Mesendoderm (in vitro differentiated cells): ENCODE measurements at regions not wholly inside any gene's neighbourhood (a gene's known extent, or its start where the extent isn't known, plus 50 kb on each side); places are given as distances from the start of the nearest gene placed in this dataset.
A peak's percentile ranks its signal among the peaks of the same experiment; 100 is the strongest.

Source experiments
- DNase-seq: peaks from one replicate; pipeline ENCODE4 v3.0.0; 2013
- H2AK5ac ChIP-seq: 2 replicates; pipeline ENCODE4 v1.6.1; 2013; ENCODE audit warnings: low read length, inconsistent platforms
- H2BK120ac ChIP-seq: 2 replicates; pipeline ENCODE4 v1.6.1; 2013; ENCODE audit warnings: low read depth, mild to moderate bottlenecking, low read length, moderate library complexity, mixed read lengths
- H2BK15ac ChIP-seq: replicated peaks from 2 replicates; pipeline ENCODE4 v1.6.1; 2013; ENCODE audit warnings: low read depth, mild to moderate bottlenecking, moderate library complexity
- H2BK5ac ChIP-seq: 2 replicates; pipeline ENCODE4 v1.6.1; 2013; ENCODE audit warnings: low read length, inconsistent platforms
- H3K18ac ChIP-seq: 2 replicates; pipeline ENCODE4 v1.6.1; 2013; ENCODE audit warnings: mild to moderate bottlenecking, low read length, mixed read lengths
- H3K23ac ChIP-seq: one replicate; pipeline ENCODE4 v1.6.1; 2013; ENCODE audit warnings: low read length
- H3K27ac ChIP-seq: 2 replicates; pipeline ENCODE4 v1.5.1; 2013; ENCODE audit warnings: low read depth, mild to moderate bottlenecking, inconsistent platforms, low read length, moderate library complexity
- H3K27me3 ChIP-seq: 2 replicates; pipeline ENCODE4 v1.6.1; 2013; ENCODE audit warnings: low read length, control low read depth, mild to moderate bottlenecking, inconsistent platforms; ENCODE audit not compliant: insufficient read depth, poor library complexity
- H3K36me3 ChIP-seq: 2 replicates; pipeline ENCODE4 v1.6.1; 2013; ENCODE audit warnings: low read length, inconsistent platforms; ENCODE audit not compliant: control insufficient read depth, insufficient read depth
- H3K4ac ChIP-seq: one replicate; pipeline ENCODE4 v1.6.1; 2013; ENCODE audit warnings: low read depth, mild to moderate bottlenecking, low read length, moderate library complexity
- H3K4me1 ChIP-seq: 2 replicates; pipeline ENCODE4 v1.6.1; 2013; ENCODE audit warnings: low read depth, low read length, inconsistent platforms; ENCODE audit not compliant: control insufficient read depth
- H3K4me2 ChIP-seq: 2 replicates; pipeline ENCODE4 v1.6.1; 2013; ENCODE audit warnings: low read length
- H3K4me3 ChIP-seq: 2 replicates; pipeline ENCODE4 v1.5.1; 2013; ENCODE audit warnings: mild to moderate bottlenecking, low read length
- H3K56ac ChIP-seq: one replicate; pipeline ENCODE4 v1.6.1; 2013; ENCODE audit warnings: low read length
- H3K79me1 ChIP-seq: 2 replicates; pipeline ENCODE4 v1.6.1; 2013; ENCODE audit warnings: low read length, inconsistent platforms
- H3K79me2 ChIP-seq: 2 replicates; pipeline ENCODE4 v1.6.1; 2013; ENCODE audit warnings: mild to moderate bottlenecking, low read length; ENCODE audit not compliant: control insufficient read depth, insufficient read depth
- H3K9ac ChIP-seq: 2 replicates; pipeline ENCODE4 v1.6.1; 2013; ENCODE audit warnings: low read length, inconsistent platforms
- H4K5ac ChIP-seq: one replicate; pipeline ENCODE4 v1.6.1; 2013; ENCODE audit warnings: low read length
- H4K8ac ChIP-seq: one replicate; pipeline ENCODE4 v1.6.1; 2013; ENCODE audit warnings: low read depth, mild to moderate bottlenecking, control low read depth, low read length, moderate library complexity
- WGBS: extraction: QIAGEN DNeasy Blood & Tissue Kit; methylation state at CpG from one replicate; pipeline ENCODE4 v1.1.7; 2013; ENCODE audit warnings: low lambda C conversion rate, missing lambda C conversion rate; ENCODE audit not compliant: insufficient coverage; ENCODE audit errors: extremely low coverage; 5-methylcytosine and 5-hydroxymethylcytosine counted together

DNA sequence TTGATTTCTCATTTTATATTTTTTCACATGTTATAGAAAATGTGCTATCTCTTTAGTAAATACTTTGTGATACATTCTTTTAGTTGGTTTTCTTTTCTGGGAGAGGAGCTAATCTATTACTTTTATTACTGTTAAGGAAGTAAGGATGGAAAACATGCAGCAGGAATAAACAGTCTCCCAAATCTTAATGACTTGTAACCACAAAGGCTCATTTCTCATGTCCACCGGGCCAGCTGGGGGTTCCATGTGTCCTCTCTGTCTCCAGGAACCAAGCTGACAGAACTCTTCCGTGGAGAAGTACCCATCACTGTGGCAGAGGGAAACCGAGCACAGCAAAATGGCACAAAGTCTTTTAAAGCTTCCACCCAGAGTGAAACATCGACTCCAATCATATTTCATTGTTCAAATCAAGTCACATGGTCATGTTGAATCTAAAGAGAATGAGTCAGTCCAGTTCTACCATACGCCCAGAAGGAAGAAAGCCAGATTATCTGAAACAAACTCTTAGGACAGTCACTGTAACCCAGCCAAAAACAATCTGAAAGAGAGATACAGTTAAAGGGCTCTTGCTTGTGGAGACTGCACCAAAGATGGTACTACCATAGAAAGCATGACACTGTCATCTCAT is 97.1 kb upstream of the CDH6 start:
- no peak overlapping the region for H4K8ac ChIP-seq
- H3K27me3 ChIP-seq: no peaks in the 10 kb centered on the region
- no peak overlapping the region for H3K9ac ChIP-seq
- no peaks in the 10 kb centered on the region for H3K36me3 ChIP-seq
- H4K5ac ChIP-seq: no peak overlapping the region
- no peak overlapping the region for H3K4me2 ChIP-seq
- H2BK5ac ChIP-seq: no peak overlapping the region
- no peaks in the 10 kb centered on the region for H3K79me1 ChIP-seq
- no peak overlapping the region for H3K27ac ChIP-seq
- H2AK5ac ChIP-seq: no peak overlapping the region
- H3K4ac ChIP-seq: no peak overlapping the region
- no peak overlapping the region for H2BK120ac ChIP-seq
- no peak overlapping the region for H3K56ac ChIP-seq
- H3K4me1 ChIP-seq: no peaks in the 10 kb centered on the region
- H3K79me2 ChIP-seq: no peaks in the 10 kb centered on the region
- H3K23ac ChIP-seq: no peak overlapping the region
- WGBS: no CpG with 5 or more reads among the region's 5 CpGs
- no peak overlapping the region for H3K4me3 ChIP-seq
- H2BK15ac ChIP-seq: no peak overlapping the region
- no peak overlapping the region for H3K18ac ChIP-seq
- no peak for DNase-seq

DNA sequence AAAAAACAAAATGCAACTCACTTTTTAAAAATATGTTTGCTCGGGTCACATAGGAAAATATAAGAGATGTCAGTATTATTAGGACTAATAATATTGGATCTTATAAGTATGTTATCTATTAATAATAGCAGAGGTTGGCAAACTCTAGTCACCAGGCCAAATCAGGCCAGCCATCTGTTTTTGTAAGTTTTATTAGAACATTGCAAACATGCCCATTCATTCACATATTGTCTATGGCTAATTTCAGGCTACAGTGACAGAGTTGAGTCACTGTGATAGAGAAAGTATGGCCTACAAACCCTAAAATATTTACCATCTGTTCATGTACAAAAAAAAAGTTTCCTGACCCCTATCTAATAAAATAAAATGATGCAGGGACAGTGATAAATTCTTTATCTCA is 97.7 kb upstream of the CDH6 start:
- Histone ChIP-seq H3K9ac (no peak overlapping the region), H3K56ac (no peak overlapping the region), H3K79me1 (no peaks in the 10 kb centered on the region), H2BK5ac (no peak overlapping the region), H2AK5ac (no peak overlapping the region), H3K4ac (no peak overlapping the region), H3K27ac (no peak overlapping the region), H2BK15ac (no peak overlapping the region), H3K27me3 (no peaks in the 10 kb centered on the region), H2BK120ac (no peak overlapping the region), H3K4me2 (no peak overlapping the region), H3K23ac (no peak overlapping the region), H3K18ac (no peak overlapping the region), H3K4me1 (no peaks in the 10 kb centered on the region), H4K8ac (no peak overlapping the region), H3K4me3 (no peak overlapping the region), H4K5ac (no peak overlapping the region), H3K79me2 (no peaks in the 10 kb centered on the region), H3K36me3 (no peaks in the 10 kb centered on the region)
- DNase-seq: no peak
- no CpG with 5 or more reads among the region's 1 CpG for WGBS

GRCh38 chr5:31091501-31091900 is 102.0 kb upstream of the CDH6 start:
- Histone ChIP-seq H3K27ac (no peak overlapping the region), H3K4me2 (no peak overlapping the region), H4K8ac (no peak overlapping the region), H3K4me3 (no peak overlapping the region), H3K36me3 (no peaks in the 10 kb centered on the region), H3K4me1 (peaks cover 4% of the 10 kb centered on the region), H2BK15ac (no peak overlapping the region), H3K79me1 (no peaks in the 10 kb centered on the region), H4K5ac (no peak overlapping the region), H3K56ac (no peak overlapping the region), H3K79me2 (no peaks in the 10 kb centered on the region), H3K27me3 (no peaks in the 10 kb centered on the region), H3K4ac (no peak overlapping the region), H3K9ac (no peak overlapping the region), H2BK120ac (no peak overlapping the region), H3K23ac (no peak overlapping the region), H2AK5ac (no peak overlapping the region), H3K18ac (no peak overlapping the region), H2BK5ac (no peak overlapping the region)
- no CpG with 5 or more reads among the region's 5 CpGs for WGBS
- DNase-seq: no peak

GRCh38 chr5:31090467-31090866 is 103.0 kb upstream of the CDH6 start:
- H3K56ac ChIP-seq: no peak overlapping the region
- H3K27ac ChIP-seq: no peak overlapping the region
- H3K27me3 ChIP-seq: no peaks in the 10 kb centered on the region
- H2BK15ac ChIP-seq: no peak overlapping the region
- no peak overlapping the region for H4K8ac ChIP-seq
- H2AK5ac ChIP-seq: no peak overlapping the region
- H2BK120ac ChIP-seq: no peak overlapping the region
- no CpG with 5 or more reads among the region's 3 CpGs for WGBS
- no peak overlapping the region for H3K9ac ChIP-seq
- H4K5ac ChIP-seq: no peak overlapping the region
- H3K4me1 ChIP-seq: peaks cover 4% of the 10 kb centered on the region
- H3K79me1 ChIP-seq: no peaks in the 10 kb centered on the region
- no peak overlapping the region for H3K4me2 ChIP-seq
- H3K79me2 ChIP-seq: no peaks in the 10 kb centered on the region
- H3K36me3 ChIP-seq: no peaks in the 10 kb centered on the region
- no peak overlapping the region for H3K23ac ChIP-seq
- no peak for DNase-seq
- H3K4me3 ChIP-seq: no peak overlapping the region
- no peak overlapping the region for H3K4ac ChIP-seq
- no peak overlapping the region for H2BK5ac ChIP-seq
- no peak overlapping the region for H3K18ac ChIP-seq

- no CpG with 5 or more reads among the region's 5 CpGs for WGBS
- H3K27ac ChIP-seq: no peak overlapping the region
- no peaks in the 10 kb centered on the region for H3K79me2 ChIP-seq
- H3K9ac ChIP-seq: no peak overlapping the region
- H4K8ac ChIP-seq: no peak overlapping the region
- no peaks in the 10 kb centered on the region for H3K79me1 ChIP-seq
- no peak overlapping the region for H2BK15ac ChIP-seq
- H2AK5ac ChIP-seq: no peak overlapping the region
- H3K18ac ChIP-seq: no peak overlapping the region
- no peak overlapping the region for H3K4me2 ChIP-seq
- H3K27me3 ChIP-seq: no peaks in the 10 kb centered on the region
- H3K4me3 ChIP-seq: no peak overlapping the region
- H3K36me3 ChIP-seq: no peaks in the 10 kb centered on the region
- peaks cover 4% of the 10 kb centered on the region for H3K4me1 ChIP-seq
- no peak overlapping the region for H4K5ac ChIP-seq
- no peak overlapping the region for H3K4ac ChIP-seq
- H2BK120ac ChIP-seq: no peak overlapping the region
- H3K23ac ChIP-seq: no peak overlapping the region
- no peak overlapping the region for H3K56ac ChIP-seq
- H2BK5ac ChIP-seq: no peak overlapping the region
- DNase-seq: peak; percentile 15
Measured at GRCh38 chr5:31086839-31087415, 106.6 kb upstream of the CDH6 start.

GRCh38 chr5:31084871-31085270 is 108.6 kb upstream of the CDH6 start:
- Histone ChIP-seq H3K4me1 (peaks cover 4% of the 10 kb centered on the region), H3K79me1 (no peaks in the 10 kb centered on the region), H3K56ac (no peak overlapping the region), H3K18ac (no peak overlapping the region), H4K8ac (no peak overlapping the region), H2AK5ac (no peak overlapping the region), H3K4ac (no peak overlapping the region), H2BK15ac (no peak overlapping the region), H4K5ac (no peak overlapping the region), H3K4me2 (no peak overlapping the region), H3K36me3 (no peaks in the 10 kb centered on the region), H3K23ac (no peak overlapping the region), H3K27me3 (no peaks in the 10 kb centered on the region), H3K79me2 (no peaks in the 10 kb centered on the region), H2BK5ac (no peak overlapping the region), H3K27ac (no peak overlapping the region), H3K9ac (no peak overlapping the region), H3K4me3 (no peak overlapping the region), H2BK120ac (no peak overlapping the region)
- no peak for DNase-seq
- WGBS: no CpG with 5 or more reads among the region's 5 CpGs
